Lower leg skin (tissue), 3 donors: ENCODE measurements at regions not wholly inside any gene's neighbourhood (a gene's known extent, or its start where the extent isn't known, plus 50 kb on each side); places are given as distances from the start of the nearest gene placed in this dataset.

ENCODE experiments used
- POLR2A ChIP-seq, 2 donors: fragments of 450-650 bp; IDR thresholded peaks; one replicate each; pipeline ENCODE4 v1.6.1; 2016 to 2017; ENCODE audit warnings: antibody characterized with exemption in 2 of 2, mild to moderate bottlenecking in 1 of 2, moderate library complexity in 1 of 2
- TF ChIP-seq, protein P1 (sequence below), 3 donors: fragments of 450-650 bp; IDR thresholded peaks; one replicate each; pipeline ENCODE4 v1.5.1; 2016; ENCODE audit warnings: antibody characterized with exemption in 3 of 3, mild to moderate bottlenecking in 3 of 3, moderate library complexity in 2 of 3

DNA sequence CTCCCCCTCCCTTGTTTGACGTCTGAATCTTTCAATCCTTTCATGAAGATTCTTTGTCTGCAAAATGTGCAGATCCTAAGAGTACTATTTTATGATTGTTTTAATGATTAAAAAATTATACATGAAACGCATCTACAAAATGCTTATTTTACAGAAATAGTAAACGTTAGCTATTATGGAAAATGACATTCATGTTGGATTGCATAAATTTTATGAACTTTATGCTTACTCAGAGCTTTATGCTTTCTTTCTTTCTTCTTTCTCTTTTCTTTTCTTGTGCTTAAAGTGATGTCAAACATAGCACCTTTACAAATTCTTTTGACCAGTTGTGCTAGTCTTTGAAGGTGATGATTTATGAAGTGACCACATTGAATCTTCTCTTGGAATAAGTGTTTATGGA is 805.4 kb downstream of the ADCYAP1 start:
- TF ChIP-seq, protein P1, sequence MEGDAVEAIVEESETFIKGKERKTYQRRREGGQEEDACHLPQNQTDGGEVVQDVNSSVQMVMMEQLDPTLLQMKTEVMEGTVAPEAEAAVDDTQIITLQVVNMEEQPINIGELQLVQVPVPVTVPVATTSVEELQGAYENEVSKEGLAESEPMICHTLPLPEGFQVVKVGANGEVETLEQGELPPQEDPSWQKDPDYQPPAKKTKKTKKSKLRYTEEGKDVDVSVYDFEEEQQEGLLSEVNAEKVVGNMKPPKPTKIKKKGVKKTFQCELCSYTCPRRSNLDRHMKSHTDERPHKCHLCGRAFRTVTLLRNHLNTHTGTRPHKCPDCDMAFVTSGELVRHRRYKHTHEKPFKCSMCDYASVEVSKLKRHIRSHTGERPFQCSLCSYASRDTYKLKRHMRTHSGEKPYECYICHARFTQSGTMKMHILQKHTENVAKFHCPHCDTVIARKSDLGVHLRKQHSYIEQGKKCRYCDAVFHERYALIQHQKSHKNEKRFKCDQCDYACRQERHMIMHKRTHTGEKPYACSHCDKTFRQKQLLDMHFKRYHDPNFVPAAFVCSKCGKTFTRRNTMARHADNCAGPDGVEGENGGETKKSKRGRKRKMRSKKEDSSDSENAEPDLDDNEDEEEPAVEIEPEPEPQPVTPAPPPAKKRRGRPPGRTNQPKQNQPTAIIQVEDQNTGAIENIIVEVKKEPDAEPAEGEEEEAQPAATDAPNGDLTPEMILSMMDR (IDR thresholded peaks at IDR 0.05) = no peak
- TF ChIP-seq POLR2A (IDR thresholded peaks at IDR 0.05) = no peak
